SH-SY5Y (cell line): ENCODE measurements at regions not wholly inside any gene's neighbourhood (a gene's known extent, or its start where the extent isn't known, plus 50 kb on each side); places are given as distances from the start of the nearest gene placed in this dataset.

ENCODE experiments used
- GATA2 ChIP-seq: IDR thresholded peaks from 2 replicates; pipeline ENCODE4 v1.6.1; 2011; ENCODE audit warnings: mild to moderate bottlenecking, low read depth, low read length
- GATA3 ChIP-seq: IDR thresholded peaks from 2 replicates; pipeline ENCODE4 v1.6.1; 2011; ENCODE audit warnings: low read depth, mild to moderate bottlenecking, low read length, moderate library complexity

DNA sequence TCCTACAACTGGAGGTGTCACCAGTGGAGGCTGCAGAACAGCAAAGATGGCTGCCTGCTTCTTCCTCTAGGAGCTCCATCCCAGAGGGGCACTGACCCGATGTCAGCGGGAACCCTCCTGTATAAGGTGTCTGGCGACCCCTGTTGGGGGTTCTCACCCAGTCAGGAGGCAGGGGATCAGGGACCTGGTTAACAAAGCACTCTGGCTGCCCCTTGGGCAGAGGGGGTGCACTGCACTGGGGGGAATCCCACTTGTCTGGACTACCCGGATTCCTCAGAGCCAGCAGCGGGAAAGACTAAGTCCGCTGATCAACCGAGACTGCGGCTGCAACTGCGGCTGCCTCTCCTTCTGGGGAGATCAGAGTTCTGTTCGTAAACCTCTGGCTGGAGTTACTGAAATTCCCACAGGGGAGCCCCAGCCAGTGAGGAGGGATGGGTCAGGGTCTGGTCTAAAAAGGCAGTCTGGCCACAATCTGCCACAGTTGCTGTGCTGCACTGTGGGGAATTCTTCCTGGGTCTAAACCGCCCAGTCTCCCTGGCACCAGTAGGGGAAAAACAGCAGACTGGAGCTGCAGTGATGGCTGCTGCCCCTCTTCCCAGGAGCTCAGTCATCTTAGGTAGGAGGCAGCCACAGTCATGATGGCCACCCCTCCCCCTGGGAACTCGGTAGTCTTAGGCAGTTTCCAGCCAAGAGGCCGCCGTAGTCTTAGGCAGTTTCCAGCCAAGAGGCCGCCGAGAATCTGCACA is 213.4 kb downstream of the CYB561 start:
- TF ChIP-seq GATA3: no peak
- no peak for TF ChIP-seq GATA2
